ENCODE measurements at regions not wholly inside any gene's neighbourhood (a gene's known extent, or its start where the extent isn't known, plus 50 kb on each side); places are given as distances from the start of the nearest gene placed in this dataset.

- no peak for TF ChIP-seq CTCF (conservative IDR thresholded peaks at IDR 0.05; ENCODE audit: low read depth, low read length)
- no peak overlapping the region for H3K4me3 ChIP-seq (ENCODE audit: low read depth, low read length)
- peak; percentile 9 for DNase-seq (ENCODE audit: low read depth)
Observed at GRCh38 chr10:24034571-24034970, 174.4 kb upstream of the KIAA1217 start.

- H3K4me3 ChIP-seq (ENCODE audit: low read depth, low read length), result no peak overlapping the region
- no peak for TF ChIP-seq CTCF (conservative IDR thresholded peaks at IDR 0.05; ENCODE audit: low read depth, low read length)
- no peak for DNase-seq (ENCODE audit: low read depth)
Observed at GRCh38 chr10:24035761-24036160, 173.2 kb upstream of the KIAA1217 start.

- TF ChIP-seq CTCF (conservative IDR thresholded peaks at IDR 0.05; ENCODE audit: low read depth, low read length), result no peak
- H3K4me3 ChIP-seq (ENCODE audit: low read depth, low read length), result no peak overlapping the region
- no peak for DNase-seq (ENCODE audit: low read depth)
Observed at GRCh38 chr10:24039315-24039714, 169.6 kb upstream of the KIAA1217 start.

- H3K4me3 ChIP-seq (ENCODE audit: low read depth, low read length), result no peak overlapping the region
- TF ChIP-seq CTCF (conservative IDR thresholded peaks at IDR 0.05; ENCODE audit: low read depth, low read length), result no peak
- no peak for DNase-seq (ENCODE audit: low read depth)
Observed at GRCh38 chr10:24039897-24040296, 169.0 kb upstream of the KIAA1217 start.

- DNase-seq (ENCODE audit: low read depth), result peak; percentile 0
- no peak overlapping the region for H3K4me3 ChIP-seq (ENCODE audit: low read depth, low read length)
- no peak for TF ChIP-seq CTCF (conservative IDR thresholded peaks at IDR 0.05; ENCODE audit: low read depth, low read length)
Observed at GRCh38 chr10:24041034-24041433, 167.9 kb upstream of the KIAA1217 start.

GRCh38 chr10:24041834-24042233 lies 167.1 kb upstream of the KIAA1217 start:
- no peak for TF ChIP-seq CTCF (conservative IDR thresholded peaks at IDR 0.05; ENCODE audit: low read depth, low read length)
- no peak for DNase-seq (ENCODE audit: low read depth)
- H3K4me3 ChIP-seq (ENCODE audit: low read depth, low read length), result no peak overlapping the region

DNA sequence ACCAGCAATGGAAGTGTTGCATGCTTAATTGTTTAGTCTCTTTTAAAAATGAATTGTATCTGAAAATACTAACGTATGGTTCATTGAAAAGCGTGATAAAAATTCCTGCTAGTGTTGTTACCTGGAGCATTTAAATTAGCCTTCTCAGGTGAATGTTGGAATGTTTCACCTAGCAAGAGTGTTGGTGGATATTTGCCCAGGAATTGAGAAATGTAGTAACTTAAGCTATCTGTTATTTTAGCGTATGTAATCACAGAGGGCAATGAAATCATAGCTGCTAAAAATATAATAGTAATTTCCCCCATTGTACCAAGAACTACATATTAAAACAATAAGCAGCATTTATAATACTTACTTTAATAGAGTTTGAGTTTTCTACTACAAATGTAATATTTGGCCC lies 166.1 kb upstream of the KIAA1217 start:
- H3K4me3 ChIP-seq (ENCODE audit: low read depth, low read length), result no peak overlapping the region
- TF ChIP-seq CTCF (conservative IDR thresholded peaks at IDR 0.05; ENCODE audit: low read depth, low read length), result no peak
- DNase-seq (ENCODE audit: low read depth), result no peak

Measured in choroid plexus epithelial cell (primary cell).